ENCODE measurements at regions not wholly inside any gene's neighbourhood (a gene's known extent, or its start where the extent isn't known, plus 50 kb on each side); places are given as distances from the start of the nearest gene placed in this dataset.

DNA sequence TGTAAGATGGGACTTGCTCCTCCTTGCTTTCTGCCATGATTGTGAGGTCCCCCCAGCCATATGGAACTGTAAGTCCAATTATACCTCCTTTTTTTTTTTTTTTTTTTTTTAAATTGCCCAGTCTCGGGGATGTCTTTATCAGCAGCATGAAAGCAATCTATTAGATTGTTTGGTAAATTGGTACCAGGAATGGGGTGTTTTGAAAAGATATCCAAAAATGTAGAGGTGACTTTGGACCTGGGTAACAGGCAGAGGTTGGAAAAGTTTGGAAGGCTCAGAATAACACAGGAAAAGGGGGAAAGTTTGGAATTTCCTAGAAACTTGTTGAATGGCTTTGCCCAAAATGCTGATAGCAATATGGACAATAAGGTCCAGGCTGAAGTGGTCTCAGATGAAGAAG, 545.8 kb upstream of the ALCAM start:
- TF ChIP-seq SP1 (IDR thresholded peaks at IDR 0.05) (no peak), LEF1 (IDR thresholded peaks at IDR 0.05; ENCODE audit: borderline replicate concordance) (no peak), BHLHE40 (IDR thresholded peaks at IDR 0.05; ENCODE audit: borderline replicate concordance) (no peak), FOXM1 (IDR thresholded peaks at IDR 0.05; ENCODE audit: borderline replicate concordance) (no peak), FOXK2 (IDR thresholded peaks at IDR 0.05) (no peak), FOXA1 (IDR thresholded peaks at IDR 0.05) (no peak), HDGF (IDR thresholded peaks at IDR 0.05; ENCODE audit: borderline replicate concordance) (no peak), ARNT (IDR thresholded peaks at IDR 0.05) (no peak)
- TF ChIP-seq, protein P1, sequence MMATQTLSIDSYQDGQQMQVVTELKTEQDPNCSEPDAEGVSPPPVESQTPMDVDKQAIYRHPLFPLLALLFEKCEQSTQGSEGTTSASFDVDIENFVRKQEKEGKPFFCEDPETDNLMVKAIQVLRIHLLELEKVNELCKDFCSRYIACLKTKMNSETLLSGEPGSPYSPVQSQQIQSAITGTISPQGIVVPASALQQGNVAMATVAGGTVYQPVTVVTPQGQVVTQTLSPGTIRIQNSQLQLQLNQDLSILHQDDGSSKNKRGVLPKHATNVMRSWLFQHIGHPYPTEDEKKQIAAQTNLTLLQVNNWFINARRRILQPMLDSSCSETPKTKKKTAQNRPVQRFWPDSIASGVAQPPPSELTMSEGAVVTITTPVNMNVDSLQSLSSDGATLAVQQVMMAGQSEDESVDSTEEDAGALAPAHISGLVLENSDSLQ (IDR thresholded peaks at IDR 0.05): no peak

All from HEK293T (cell line).